GM12865 (cell line): ENCODE measurements at regions not wholly inside any gene's neighbourhood (a gene's known extent, or its start where the extent isn't known, plus 50 kb on each side); places are given as distances from the start of the nearest gene placed in this dataset.

Experiments used
- DNase-seq: peaks from one replicate; pipeline ENCODE4 v3.0.0; 2010; ENCODE audit warnings: low read depth
- H3K4me3 ChIP-seq: 2 replicates; pipeline ENCODE4 v1.5.1; 2011; ENCODE audit warnings: mild to moderate bottlenecking, low read depth, low read length, control low read depth
- CTCF ChIP-seq: IDR thresholded peaks from 2 replicates; pipeline ENCODE4 v1.5.1; 2011; ENCODE audit warnings: low read length, control low read depth, low read depth, inconsistent platforms; ENCODE audit not compliant: insufficient read depth; ENCODE audit errors: missing control alignments

- DNase-seq: no peak
- TF ChIP-seq CTCF: no peak
- H3K4me3 ChIP-seq: no peak overlapping the region
These were observed 101.5 kb downstream of the KCTD15 start for GRCh38 chr19:33898062-33898677.

GRCh38 chr19:33900817-33901216 lies 104.1 kb downstream of the KCTD15 start:
- no peak overlapping the region for H3K4me3 ChIP-seq
- no peak for DNase-seq
- no peak for TF ChIP-seq CTCF

GRCh38 chr19:33902395-33902794 lies 105.7 kb downstream of the KCTD15 start:
- no peak overlapping the region for H3K4me3 ChIP-seq
- no peak for DNase-seq
- no peak for TF ChIP-seq CTCF

- H3K4me3 ChIP-seq: no peak overlapping the region
- no peak for DNase-seq
- TF ChIP-seq CTCF: no peak
These were observed 106.3 kb downstream of the KCTD15 start for GRCh38 chr19:33902802-33903488.

- no peak for DNase-seq
- H3K4me3 ChIP-seq: no peak overlapping the region
- no peak for TF ChIP-seq CTCF
These were observed 106.8 kb downstream of the KCTD15 start for GRCh38 chr19:33903489-33903850.

GRCh38 chr19:33904681-33905080 lies 108.0 kb downstream of the KCTD15 start:
- DNase-seq: no peak
- no peak overlapping the region for H3K4me3 ChIP-seq

More at GRCh38 chr19:33904681-33905080, 108.0 kb downstream of the KCTD15 start:
- no peak for TF ChIP-seq CTCF
